Right hindlimb (tissue), 1 donor: ENCODE measurements at regions not wholly inside any gene's neighbourhood (a gene's known extent, or its start where the extent isn't known, plus 50 kb on each side); places are given as distances from the start of the nearest gene placed in this dataset.

ENCODE experiments used
- DNase-seq: peaks from one replicate; pipeline ENCODE4 v3.0.0-alpha.2; 2018

GRCh38 chr21:22450507-22450906, 1452.3 kb downstream of the NCAM2 start:
- DNase-seq, result no peak

- DNase-seq, result no peak
Observed at GRCh38 chr21:22456241-22456640, 1458.0 kb downstream of the NCAM2 start.

- DNase-seq, result no peak
Observed at GRCh38 chr21:22468893-22469292, 1470.7 kb downstream of the NCAM2 start.

GRCh38 chr21:22474403-22474802, 1476.2 kb downstream of the NCAM2 start:
- no peak for DNase-seq

DNA sequence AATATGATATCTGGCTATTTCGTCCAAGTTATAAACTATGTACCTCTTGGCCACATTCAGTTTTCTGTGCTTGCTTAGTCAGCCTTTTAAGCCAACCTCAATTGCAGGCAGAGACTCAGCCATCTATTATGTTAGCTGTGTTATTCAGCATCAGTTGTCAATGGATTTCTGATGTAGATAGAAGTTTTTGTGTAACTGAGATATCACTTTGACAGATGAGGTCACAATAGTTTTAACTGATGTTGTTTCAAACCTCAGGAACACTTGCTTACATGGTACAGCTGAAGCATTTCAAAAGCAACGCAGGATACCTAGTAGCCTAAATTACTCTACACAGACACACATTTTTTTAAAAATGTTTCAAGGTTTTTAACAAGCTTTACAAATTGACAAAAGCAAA, 1478.0 kb downstream of the NCAM2 start:
- DNase-seq, result no peak

GRCh38 chr21:22476726-22477646, 1478.8 kb downstream of the NCAM2 start:
- no peak for DNase-seq

DNA sequence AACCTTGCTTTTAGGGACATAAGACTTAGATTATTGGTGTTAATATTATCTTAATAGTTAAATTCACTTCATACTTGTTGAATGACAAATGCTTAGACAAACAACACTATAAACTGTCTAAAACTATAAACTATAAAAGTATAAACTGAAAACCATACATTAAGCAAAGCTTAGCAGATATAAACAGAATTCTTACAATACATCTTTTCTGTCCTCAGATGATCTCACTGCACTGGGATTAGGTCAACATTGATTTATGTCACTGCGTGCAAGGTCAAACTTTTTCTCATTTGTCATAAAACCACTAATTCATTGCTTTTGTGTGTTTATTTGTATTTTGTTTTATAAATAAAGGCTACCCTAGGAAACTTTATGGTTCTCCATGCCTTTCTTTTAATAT, 1491.8 kb downstream of the NCAM2 start:
- DNase-seq, result no peak

- DNase-seq, result no peak
Observed at GRCh38 chr21:22516230-22516629, 1518.0 kb downstream of the NCAM2 start.

GRCh38 chr21:22535630-22536029, 1537.4 kb downstream of the NCAM2 start:
- DNase-seq, result no peak

GRCh38 chr21:22536509-22536908, 1538.3 kb downstream of the NCAM2 start:
- DNase-seq, result no peak

GRCh38 chr21:22544747-22545146, 1546.5 kb downstream of the NCAM2 start:
- DNase-seq, result no peak

- DNase-seq, result no peak
Observed at GRCh38 chr21:22552390-22552789, 1554.2 kb downstream of the NCAM2 start.

- no peak for DNase-seq
Observed at GRCh38 chr21:22554690-22555316, 1556.6 kb downstream of the NCAM2 start.

- no peak for DNase-seq
Observed at GRCh38 chr21:22556829-22557228, 1558.6 kb downstream of the NCAM2 start.

DNA sequence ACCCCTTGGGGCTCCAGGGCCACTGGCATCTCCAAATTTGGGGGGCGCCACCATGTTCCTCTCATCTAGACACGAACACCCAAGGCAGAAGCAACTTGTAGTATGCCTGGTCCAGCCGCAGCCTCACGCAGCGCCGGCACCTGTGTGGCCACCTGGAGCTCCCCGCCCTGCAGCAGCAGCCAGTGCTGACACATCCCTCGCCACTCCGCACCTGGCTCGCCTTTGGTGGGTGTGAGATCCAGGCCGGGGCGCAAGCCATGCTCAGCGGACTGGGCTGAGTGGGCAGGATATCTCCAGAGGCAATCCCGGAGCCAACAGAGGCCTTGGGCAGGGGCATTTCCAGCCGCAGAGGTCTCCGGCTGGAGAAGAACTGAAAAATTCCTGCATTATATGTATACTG, 1563.7 kb downstream of the NCAM2 start:
- no peak for DNase-seq

- DNase-seq, result no peak
Observed at GRCh38 chr21:22573834-22574233, 1575.6 kb downstream of the NCAM2 start.

DNA sequence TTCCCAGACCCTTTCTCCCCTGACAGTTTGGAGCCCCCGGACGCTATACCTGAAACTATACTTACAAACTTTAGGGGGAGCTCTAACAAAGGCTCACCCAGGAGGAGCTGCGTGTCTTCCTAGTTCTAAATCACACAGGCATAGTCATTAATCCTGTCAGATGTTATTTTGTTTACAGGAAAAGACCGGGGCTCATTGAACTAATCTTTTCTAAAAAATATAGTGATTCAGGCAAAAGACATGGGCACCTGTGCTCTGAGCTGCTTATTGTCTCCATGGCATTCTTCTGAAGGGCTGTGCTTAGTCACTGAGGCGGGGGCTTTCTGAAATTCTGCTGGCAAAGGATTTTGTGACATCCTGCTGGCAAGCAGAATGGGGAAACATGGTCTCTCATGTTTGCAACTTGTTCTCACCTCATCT, 1577.0 kb downstream of the NCAM2 start:
- DNase-seq, result no peak

- DNase-seq, result no peak
Observed at GRCh38 chr21:22579741-22580140, 1581.5 kb downstream of the NCAM2 start.

DNA sequence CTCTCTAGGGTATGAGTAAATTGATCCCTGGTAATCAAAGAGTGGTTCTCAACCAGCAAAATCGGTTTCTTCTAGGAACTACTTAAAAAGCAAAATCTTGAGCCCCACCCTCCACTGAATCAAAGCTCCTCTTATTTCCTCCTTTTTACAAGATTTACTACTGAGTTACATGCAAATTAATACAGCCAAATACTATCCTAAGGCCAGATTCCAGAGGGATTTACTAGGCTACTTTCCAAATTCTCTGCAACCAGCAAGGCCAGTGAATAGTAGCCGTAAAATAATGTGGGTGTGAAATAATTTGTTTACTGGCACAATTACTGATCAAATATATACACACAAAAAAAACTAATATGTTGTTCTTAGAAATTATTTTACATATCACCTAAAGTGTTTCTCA, 1583.8 kb downstream of the NCAM2 start:
- DNase-seq, result no peak

DNA sequence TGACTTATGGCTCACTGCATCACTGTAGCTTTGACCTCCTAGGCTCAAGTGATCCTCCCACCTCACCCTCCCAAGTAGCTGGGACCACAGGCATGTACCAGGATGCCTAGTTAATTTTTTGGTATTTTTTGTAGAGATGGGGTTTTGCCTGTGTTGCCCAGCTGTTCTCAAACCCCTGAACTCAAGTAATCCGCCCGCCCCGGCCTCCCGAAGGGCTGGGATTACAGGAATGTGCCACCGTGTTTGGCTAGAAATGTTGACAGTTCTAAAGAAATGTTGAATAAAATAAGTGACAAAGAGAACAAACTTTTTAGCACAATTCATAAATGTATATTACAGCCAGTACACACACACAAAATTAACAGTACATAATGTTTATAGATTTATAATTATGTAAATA, 1586.1 kb downstream of the NCAM2 start:
- no peak for DNase-seq

- DNase-seq, result no peak
Observed at GRCh38 chr21:22585558-22585957, 1587.3 kb downstream of the NCAM2 start.

DNA sequence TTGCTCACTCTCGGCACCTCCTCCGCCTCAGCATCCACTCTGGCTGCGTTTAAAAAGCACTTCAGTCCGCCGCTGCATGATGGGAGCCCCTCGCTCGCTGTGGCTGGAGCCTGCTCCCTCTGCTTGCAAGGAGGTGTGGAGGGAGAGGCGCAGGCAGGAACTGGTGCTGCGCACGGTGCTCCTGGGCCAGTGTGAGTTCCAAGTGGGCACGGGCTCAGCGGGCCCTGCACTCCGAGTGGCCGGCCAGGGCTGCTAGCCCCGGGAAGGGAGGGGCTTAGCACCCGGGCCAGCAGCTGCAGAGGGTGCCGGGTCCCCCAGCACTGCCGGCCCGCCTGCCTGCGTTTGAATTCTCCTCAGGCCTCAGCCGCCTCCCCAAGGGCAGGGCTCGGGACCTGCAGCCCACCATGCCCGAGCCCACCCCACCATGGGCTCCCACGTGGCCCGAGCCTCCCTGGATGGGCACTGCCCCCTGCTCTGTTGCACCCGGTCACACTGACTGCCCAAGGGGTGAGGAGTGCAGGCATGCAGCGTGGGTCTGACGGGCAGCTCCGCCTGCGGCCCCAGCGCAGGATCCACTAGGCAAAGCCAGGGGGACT, 1599.5 kb downstream of the NCAM2 start:
- no peak for DNase-seq

- DNase-seq, result no peak
Observed at GRCh38 chr21:22609802-22610201, 1611.6 kb downstream of the NCAM2 start.

DNA sequence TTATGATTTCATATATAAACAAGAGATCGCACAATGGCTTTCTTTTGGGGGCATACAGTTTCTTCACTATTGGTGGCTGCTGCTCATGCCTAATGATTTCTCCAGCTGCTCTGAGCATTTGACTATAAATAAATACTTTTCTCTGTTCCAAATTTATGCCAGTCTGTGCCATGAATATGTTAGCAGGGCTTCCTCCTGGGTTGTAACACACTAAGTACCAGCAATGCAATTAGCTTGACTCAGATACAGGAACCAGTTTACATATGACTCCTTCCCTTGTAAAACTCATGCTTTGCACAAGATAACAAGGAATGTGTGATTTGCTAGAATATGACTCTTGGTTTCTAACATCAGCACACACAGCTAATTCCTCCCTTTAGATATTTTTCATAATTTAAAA, 1629.7 kb downstream of the NCAM2 start:
- no peak for DNase-seq
